A549 (cell line): ENCODE measurements at regions not wholly inside any gene's neighbourhood (a gene's known extent, or its start where the extent isn't known, plus 50 kb on each side); places are given as distances from the start of the nearest gene placed in this dataset.

Experiments
- ATAC-seq, 2 experiments: fragments of 200-7000 bp in 1 of 2; fragments of >200 bp in 1 of 2; cut with Nextera tagmentation in 1 of 2; cut with Tn5 transposase in 1 of 2; 3 replicates each; pipeline versions ENCODE4 v1.8.0 to v1.9.1; 2018 to 2020; ENCODE audit warnings: mild to moderate bottlenecking in 1 of 2, moderate library complexity in 1 of 2
- CTCF ChIA-PET: fragments of 300-600 bp; sonication (Branson Sonifier 250); formaldehyde crosslinking; extraction: SDS; loops from one replicate; lab custom pipeline; 2021; ENCODE audit warnings: antibody characterized with exemption, inconsistent platforms; lab: Yijun Ruan, JAX
- POLR2A ChIA-PET: fragments of 350-600 bp; formaldehyde crosslinking; extraction: SDS; loops from one replicate; lab custom pipeline; 2021; ENCODE audit warnings: antibody characterized with exemption, inconsistent platforms; lab: Yijun Ruan, JAX
- DNase-seq, 2 experiments: peaks; one replicate each; pipeline versions ENCODE4 v3.0.0 to v3.0.0-alpha.2; 2011 to 2016; ENCODE audit warnings: low read depth in 1 of 2, low spot score in 1 of 2
- FAIRE-seq: peaks from 2 replicates; lab custom pipeline; 2011; peaks lifted over from hg19 to GRCh38; lab: Jason Lieb, UNC
- H3K27ac ChIP-seq, 2 experiments: fragments of >200 bp; sonication (Bioruptor Twin); formaldehyde crosslinking; 3 replicates each; pipeline ENCODE4 v1.5.1; 2016 to 2017
- H3K4me1 ChIP-seq: fragments of >200 bp; sonication (Bioruptor Twin); formaldehyde crosslinking; 3 replicates; pipeline ENCODE4 v1.6.1; 2016
- H3K4me2 ChIP-seq: fragments of >200 bp; sonication (Bioruptor Twin); formaldehyde crosslinking; 3 replicates; pipeline ENCODE4 v1.6.1; 2016
- H3K4me3 ChIP-seq: fragments of >200 bp; sonication (Bioruptor Twin); formaldehyde crosslinking; 3 replicates; pipeline ENCODE4 v1.5.1; 2016
- H3K9me3 ChIP-seq: fragments of >200 bp; sonication (Bioruptor Twin); formaldehyde crosslinking; 3 replicates; pipeline ENCODE4 v1.6.1; 2016
- CBX2 ChIP-seq: fragments of 200-600 bp; sonication (generic); IDR thresholded peaks from 2 replicates; pipeline ENCODE4 v1.6.1; 2016; ENCODE audit warnings: low read depth, mild to moderate bottlenecking, borderline replicate concordance
- CEBPB ChIP-seq, 2 experiments: fragments of >200 bp in 1 of 2; sonication (Bioruptor Twin) in 1 of 2; formaldehyde crosslinking in 1 of 2; IDR thresholded peaks; 2 replicates each; pipeline ENCODE4 v1.6.1; 2012 to 2016
- CHD2 ChIP-seq: fragments of 150-350 bp; IDR thresholded peaks from 2 replicates; pipeline ENCODE4 v1.6.1; 2014; ENCODE audit warnings: low read length; ENCODE audit not compliant: partially characterized antibody
- CHD4 ChIP-seq: fragments of 200-600 bp; sonication (generic); IDR thresholded peaks from 2 replicates; pipeline ENCODE4 v1.6.1; 2016; ENCODE audit warnings: antibody characterized with exemption, mild to moderate bottlenecking, borderline replicate concordance
- EHF ChIP-seq: fragments of 250-450 bp; sonication (Bioruptor Pico); IDR thresholded peaks from 2 replicates; pipeline ENCODE4 v1.5.0; 2020; ENCODE audit warnings: mild to moderate bottlenecking
- FOXS1 ChIP-seq: fragments of 250-450 bp; sonication (Bioruptor Pico); IDR thresholded peaks from 2 replicates; pipeline ENCODE4 v1.5.0; 2020; ENCODE audit warnings: mild to moderate bottlenecking, moderate library complexity
- GATA3 ChIP-seq: IDR thresholded peaks from 2 replicates; pipeline ENCODE4 v1.6.1; 2012; ENCODE audit warnings: borderline replicate concordance
- HOXA7 ChIP-seq: fragments of 250-450 bp; sonication (Bioruptor Pico); IDR thresholded peaks from 2 replicates; pipeline ENCODE4 v1.5.0; 2020; ENCODE audit warnings: mild to moderate bottlenecking, moderate library complexity
- HOXB5 ChIP-seq: fragments of 250-450 bp; sonication (Bioruptor Pico); IDR thresholded peaks from 2 replicates; pipeline ENCODE4 v1.5.0; 2020; ENCODE audit warnings: mild to moderate bottlenecking, moderate library complexity
- JUNB ChIP-seq: fragments of >200 bp; sonication (Bioruptor Twin); formaldehyde crosslinking; IDR thresholded peaks from 2 replicates; pipeline ENCODE4 v1.6.1; 2016
- KDM1A ChIP-seq: fragments of 200-600 bp; sonication (generic); IDR thresholded peaks from 2 replicates; pipeline ENCODE4 v1.6.1; 2016; ENCODE audit warnings: low read depth, mild to moderate bottlenecking
- POLR2A ChIP-seq: IDR thresholded peaks from 2 replicates; pipeline ENCODE4 v1.6.1; 2012; ENCODE audit warnings: mild to moderate bottlenecking, low read length
- POLR2AphosphoS2 ChIP-seq: conservative IDR thresholded peaks from 2 replicates; pipeline ENCODE4 v1.6.1; 2012; ENCODE audit warnings: low read length, improper control_type of control experiment, inconsistent platforms
- RCOR1 ChIP-seq: fragments of 150-350 bp; IDR thresholded peaks from 2 replicates; pipeline ENCODE4 v1.6.1; 2014; ENCODE audit warnings: antibody characterized with exemption, low read length, low read depth
- RFX5 ChIP-seq: fragments of 450-650 bp; IDR thresholded peaks from 2 replicates; pipeline ENCODE4 v1.7.1; 2014; ENCODE audit warnings: antibody characterized with exemption, mild to moderate bottlenecking, moderate library complexity
- RNF2 ChIP-seq: fragments of 200-600 bp; sonication (generic); IDR thresholded peaks from 2 replicates; pipeline ENCODE4 v1.6.1; 2016; ENCODE audit warnings: low read depth, mild to moderate bottlenecking, antibody characterized with exemption, moderate library complexity, borderline replicate concordance
- SREBF2 ChIP-seq: fragments of 450-650 bp; IDR thresholded peaks from 2 replicates; pipeline ENCODE4 v1.6.1; 2014; ENCODE audit warnings: mild to moderate bottlenecking, moderate library complexity
- TFCP2L1 ChIP-seq: fragments of 250-450 bp; sonication (Bioruptor Pico); IDR thresholded peaks from 2 replicates; pipeline ENCODE4 v1.5.0; 2021; ENCODE audit warnings: mild to moderate bottlenecking
- ZFP36 ChIP-seq: fragments of 450-650 bp; IDR thresholded peaks from 2 replicates; pipeline ENCODE4 v1.6.1; 2014; ENCODE audit warnings: borderline replicate concordance; ENCODE audit not compliant: partially characterized antibody
- ZNF302 ChIP-seq: fragments of 250-450 bp; sonication (Bioruptor Pico); IDR thresholded peaks from 2 replicates; pipeline ENCODE4 v1.9.0; 2021; ENCODE audit warnings: inconsistent platforms, mild to moderate bottlenecking, moderate library complexity
- WGBS: methylation state at CpG from one replicate; pipeline ENCODE4 v1.1.6; 2017; ENCODE audit errors: missing lambda C conversion rate; 5-methylcytosine and 5-hydroxymethylcytosine counted together
- TF ChIP-seq, protein P1 (sequence below): fragments of 450-650 bp; IDR thresholded peaks from 2 replicates; pipeline ENCODE4 v1.6.1; 2014; ENCODE audit warnings: antibody characterized with exemption
- TF ChIP-seq, protein P2 (sequence below): IDR thresholded peaks from 2 replicates; pipeline ENCODE4 v1.6.1; 2012
- TF ChIP-seq, protein P3 (sequence below): fragments of >200 bp; sonication (Bioruptor Twin); formaldehyde crosslinking; IDR thresholded peaks from 3 replicates; pipeline ENCODE4 v1.6.1; 2016
- TF ChIP-seq, protein P4 (sequence below): IDR thresholded peaks from 2 replicates; pipeline ENCODE4 v1.6.1; 2012; ENCODE audit warnings: low read depth, borderline replicate concordance
- TF ChIP-seq, protein P5 (sequence below): fragments of 200-600 bp; sonication (generic); IDR thresholded peaks from 2 replicates; pipeline ENCODE4 v1.6.1; 2016; ENCODE audit warnings: antibody characterized with exemption, mild to moderate bottlenecking, moderate library complexity

DNA sequence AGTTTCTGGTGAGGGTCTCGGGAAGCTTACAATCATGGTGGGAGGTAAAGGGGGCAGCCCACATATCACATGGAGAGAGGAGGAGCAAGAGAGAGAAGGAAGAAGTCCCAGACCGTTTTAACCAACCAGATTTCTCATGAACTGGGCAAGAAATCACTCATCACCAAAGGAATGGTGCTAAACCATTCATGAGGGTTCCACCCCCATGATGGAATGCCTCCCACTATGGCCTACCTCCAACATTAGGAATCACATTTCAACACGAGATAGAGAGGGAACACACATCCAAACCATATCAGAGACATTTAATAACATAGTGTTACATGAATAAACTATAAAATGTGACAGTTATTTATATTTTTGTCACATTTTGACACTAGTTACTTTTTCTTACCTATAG, 214.8 kb upstream of the MAGI2 start:
- 18% methylated on average over 3 of the region's 3 CpGs for WGBS
- CTCF ChIA-PET = no interaction called here
- FAIRE-seq = no peak

DNA sequence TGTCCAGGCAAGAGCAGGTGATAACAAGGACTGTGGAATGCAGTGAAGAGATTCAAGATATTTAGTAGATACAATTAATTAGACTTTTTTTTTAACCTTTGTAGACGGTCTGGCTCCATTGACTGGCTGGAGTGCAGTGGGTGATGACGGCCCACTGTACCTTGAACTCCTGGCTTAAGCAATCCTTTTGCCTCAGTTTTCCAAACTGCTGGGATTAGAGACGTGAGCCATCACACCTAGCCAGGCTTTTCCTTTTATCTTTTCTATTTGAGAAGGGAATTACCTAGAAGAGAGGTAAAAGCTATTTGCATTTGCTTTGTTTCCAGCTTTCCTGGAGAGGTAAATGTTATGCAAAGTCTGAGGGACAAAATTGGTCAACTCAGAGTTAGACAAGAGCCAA, 213.0 kb upstream of the MAGI2 start:
- no peak overlapping the region for H3K27ac ChIP-seq
- POLR2A ChIA-PET = no interaction called here
- no peak for TF ChIP-seq CHD4
- no peak for TF ChIP-seq SREBF2
- no peak for TF ChIP-seq CHD2
- no peak for TF ChIP-seq FOXS1 (CRISPR knock-in tag)
- no peak for TF ChIP-seq POLR2A
- TF ChIP-seq HOXB5 (CRISPR knock-in tag) = no peak
- TF ChIP-seq POLR2AphosphoS2 = no peak
- no peak for TF ChIP-seq RNF2
- no peak for TF ChIP-seq GATA3
- TF ChIP-seq, protein P1, sequence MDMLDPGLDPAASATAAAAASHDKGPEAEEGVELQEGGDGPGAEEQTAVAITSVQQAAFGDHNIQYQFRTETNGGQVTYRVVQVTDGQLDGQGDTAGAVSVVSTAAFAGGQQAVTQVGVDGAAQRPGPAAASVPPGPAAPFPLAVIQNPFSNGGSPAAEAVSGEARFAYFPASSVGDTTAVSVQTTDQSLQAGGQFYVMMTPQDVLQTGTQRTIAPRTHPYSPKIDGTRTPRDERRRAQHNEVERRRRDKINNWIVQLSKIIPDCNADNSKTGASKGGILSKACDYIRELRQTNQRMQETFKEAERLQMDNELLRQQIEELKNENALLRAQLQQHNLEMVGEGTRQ = no peak
- TF ChIP-seq TFCP2L1 (CRISPR knock-in tag) = no peak
- TF ChIP-seq JUNB = no peak
- TF ChIP-seq CBX2 = no peak
- no peak for TF ChIP-seq EHF
- TF ChIP-seq RFX5 = no peak
- TF ChIP-seq ZFP36 = no peak
- no peak for TF ChIP-seq HOXA7
- TF ChIP-seq, protein P2, sequence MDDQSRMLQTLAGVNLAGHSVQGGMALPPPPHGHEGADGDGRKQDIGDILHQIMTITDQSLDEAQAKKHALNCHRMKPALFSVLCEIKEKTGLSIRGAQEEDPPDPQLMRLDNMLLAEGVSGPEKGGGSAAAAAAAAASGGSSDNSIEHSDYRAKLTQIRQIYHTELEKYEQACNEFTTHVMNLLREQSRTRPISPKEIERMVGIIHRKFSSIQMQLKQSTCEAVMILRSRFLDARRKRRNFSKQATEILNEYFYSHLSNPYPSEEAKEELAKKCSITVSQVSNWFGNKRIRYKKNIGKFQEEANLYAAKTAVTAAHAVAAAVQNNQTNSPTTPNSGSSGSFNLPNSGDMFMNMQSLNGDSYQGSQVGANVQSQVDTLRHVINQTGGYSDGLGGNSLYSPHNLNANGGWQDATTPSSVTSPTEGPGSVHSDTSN = no peak
- TF ChIP-seq RCOR1 = no peak
- WGBS = 59% methylated on average over 3 of the region's 3 CpGs
- no peaks in the 10 kb centered on the region for H3K4me1 ChIP-seq
- CTCF ChIA-PET = no interaction called here
- no peak overlapping the region for H3K4me3 ChIP-seq
- no peak for ATAC-seq
- no peak overlapping the region for H3K4me2 ChIP-seq
- H3K9me3 ChIP-seq = no peaks in the 10 kb centered on the region
- FAIRE-seq = no peak
- no peak for DNase-seq

More for the DNA sequence above, 214.8 kb upstream of the MAGI2 start:
- TF ChIP-seq, protein P3, sequence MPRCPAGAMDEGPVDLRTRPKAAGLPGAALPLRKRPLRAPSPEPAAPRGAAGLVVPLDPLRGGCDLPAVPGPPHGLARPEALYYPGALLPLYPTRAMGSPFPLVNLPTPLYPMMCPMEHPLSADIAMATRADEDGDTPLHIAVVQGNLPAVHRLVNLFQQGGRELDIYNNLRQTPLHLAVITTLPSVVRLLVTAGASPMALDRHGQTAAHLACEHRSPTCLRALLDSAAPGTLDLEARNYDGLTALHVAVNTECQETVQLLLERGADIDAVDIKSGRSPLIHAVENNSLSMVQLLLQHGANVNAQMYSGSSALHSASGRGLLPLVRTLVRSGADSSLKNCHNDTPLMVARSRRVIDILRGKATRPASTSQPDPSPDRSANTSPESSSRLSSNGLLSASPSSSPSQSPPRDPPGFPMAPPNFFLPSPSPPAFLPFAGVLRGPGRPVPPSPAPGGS = no peak
- TF ChIP-seq, protein P4, sequence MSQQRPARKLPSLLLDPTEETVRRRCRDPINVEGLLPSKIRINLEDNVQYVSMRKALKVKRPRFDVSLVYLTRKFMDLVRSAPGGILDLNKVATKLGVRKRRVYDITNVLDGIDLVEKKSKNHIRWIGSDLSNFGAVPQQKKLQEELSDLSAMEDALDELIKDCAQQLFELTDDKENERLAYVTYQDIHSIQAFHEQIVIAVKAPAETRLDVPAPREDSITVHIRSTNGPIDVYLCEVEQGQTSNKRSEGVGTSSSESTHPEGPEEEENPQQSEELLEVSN = no peak
- TF ChIP-seq ZNF302 (no peak), GATA3 (no peak), CEBPB (IDR thresholded peaks at IDR 0.05) (no peak), KDM1A (no peak), SREBF2 (no peak)
- TF ChIP-seq, protein P5, sequence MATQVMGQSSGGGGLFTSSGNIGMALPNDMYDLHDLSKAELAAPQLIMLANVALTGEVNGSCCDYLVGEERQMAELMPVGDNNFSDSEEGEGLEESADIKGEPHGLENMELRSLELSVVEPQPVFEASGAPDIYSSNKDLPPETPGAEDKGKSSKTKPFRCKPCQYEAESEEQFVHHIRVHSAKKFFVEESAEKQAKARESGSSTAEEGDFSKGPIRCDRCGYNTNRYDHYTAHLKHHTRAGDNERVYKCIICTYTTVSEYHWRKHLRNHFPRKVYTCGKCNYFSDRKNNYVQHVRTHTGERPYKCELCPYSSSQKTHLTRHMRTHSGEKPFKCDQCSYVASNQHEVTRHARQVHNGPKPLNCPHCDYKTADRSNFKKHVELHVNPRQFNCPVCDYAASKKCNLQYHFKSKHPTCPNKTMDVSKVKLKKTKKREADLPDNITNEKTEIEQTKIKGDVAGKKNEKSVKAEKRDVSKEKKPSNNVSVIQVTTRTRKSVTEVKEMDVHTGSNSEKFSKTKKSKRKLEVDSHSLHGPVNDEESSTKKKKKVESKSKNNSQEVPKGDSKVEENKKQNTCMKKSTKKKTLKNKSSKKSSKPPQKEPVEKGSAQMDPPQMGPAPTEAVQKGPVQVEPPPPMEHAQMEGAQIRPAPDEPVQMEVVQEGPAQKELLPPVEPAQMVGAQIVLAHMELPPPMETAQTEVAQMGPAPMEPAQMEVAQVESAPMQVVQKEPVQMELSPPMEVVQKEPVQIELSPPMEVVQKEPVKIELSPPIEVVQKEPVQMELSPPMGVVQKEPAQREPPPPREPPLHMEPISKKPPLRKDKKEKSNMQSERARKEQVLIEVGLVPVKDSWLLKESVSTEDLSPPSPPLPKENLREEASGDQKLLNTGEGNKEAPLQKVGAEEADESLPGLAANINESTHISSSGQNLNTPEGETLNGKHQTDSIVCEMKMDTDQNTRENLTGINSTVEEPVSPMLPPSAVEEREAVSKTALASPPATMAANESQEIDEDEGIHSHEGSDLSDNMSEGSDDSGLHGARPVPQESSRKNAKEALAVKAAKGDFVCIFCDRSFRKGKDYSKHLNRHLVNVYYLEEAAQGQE = no peak
- H3K27ac ChIP-seq = no peak overlapping the region
- H3K4me2 ChIP-seq = no peak overlapping the region
- H3K4me3 ChIP-seq = no peak overlapping the region
- DNase-seq = no peak
- H3K9me3 ChIP-seq = no peaks in the 10 kb centered on the region
- POLR2A ChIA-PET = no interaction called here
- ATAC-seq = no peak
- H3K4me1 ChIP-seq = no peaks in the 10 kb centered on the region
